ENCODE measurements at regions not wholly inside any gene's neighbourhood (a gene's known extent, or its start where the extent isn't known, plus 50 kb on each side); places are given as distances from the start of the nearest gene placed in this dataset.
A peak's percentile ranks its signal among the peaks of the same experiment; 100 is the strongest.

- Histone ChIP-seq H3K4me1 (peaks cover 41% of the 10 kb centered on the region), H3K36me3 (no peaks in the 10 kb centered on the region), H3K27me3 (no peaks in the 10 kb centered on the region), H3K27ac (no peak overlapping the region), H3K4me3 (no peak overlapping the region), H3K9me3 (replicated peaks) (no peaks in the 10 kb centered on the region)
- DNase-seq = peak; percentile 80 to 84
These were observed 65.0 kb downstream of the PITPNM2 start for GRCh38 chr12:123085730-123086487.

GRCh38 chr12:123085066-123085465 lies 65.8 kb downstream of the PITPNM2 start:
- DNase-seq = no peak
- no peaks in the 10 kb centered on the region for H3K9me3 ChIP-seq (replicated peaks)
- H3K4me1 ChIP-seq = peaks cover 40% of the 10 kb centered on the region
- no peaks in the 10 kb centered on the region for H3K36me3 ChIP-seq
- no peaks in the 10 kb centered on the region for H3K27me3 ChIP-seq
- H3K4me3 ChIP-seq = no peak overlapping the region
- H3K27ac ChIP-seq = no peak overlapping the region

GRCh38 chr12:123083661-123084571 lies 67.0 kb downstream of the PITPNM2 start:
- no peaks in the 10 kb centered on the region for H3K27me3 ChIP-seq
- no peak overlapping the region for H3K27ac ChIP-seq
- DNase-seq = no peak
- peaks cover 29% of the 10 kb centered on the region for H3K4me1 ChIP-seq
- H3K36me3 ChIP-seq = no peaks in the 10 kb centered on the region
- H3K9me3 ChIP-seq (replicated peaks) = no peaks in the 10 kb centered on the region
- H3K4me3 ChIP-seq = no peak overlapping the region

- no peak for DNase-seq
These were observed 70.3 kb downstream of the PITPNM2 start for GRCh38 chr12:123080634-123081033.

GRCh38 chr12:123078531-123079155 lies 72.2 kb downstream of the PITPNM2 start:
- Histone ChIP-seq H3K9me3 (replicated peaks) (no peaks in the 10 kb centered on the region), H3K36me3 (no peaks in the 10 kb centered on the region), H3K27me3 (no peaks in the 10 kb centered on the region), H3K4me1 (peaks cover 14% of the 10 kb centered on the region), H3K4me3 (no peak overlapping the region), H3K27ac (no peak overlapping the region)
- DNase-seq = no peak

More at GRCh38 chr12:123080634-123081033, 70.3 kb downstream of the PITPNM2 start:
- Histone ChIP-seq H3K4me3 (no peak overlapping the region), H3K9me3 (replicated peaks) (no peaks in the 10 kb centered on the region), H3K27me3 (no peaks in the 10 kb centered on the region), H3K27ac (no peak overlapping the region), H3K36me3 (no peaks in the 10 kb centered on the region), H3K4me1 (peaks cover 26% of the 10 kb centered on the region)

- no peak for DNase-seq
- H3K4me3 ChIP-seq = no peak overlapping the region
- H3K27ac ChIP-seq = no peak overlapping the region
- no peaks in the 10 kb centered on the region for H3K27me3 ChIP-seq
- H3K9me3 ChIP-seq (replicated peaks) = no peaks in the 10 kb centered on the region
- no peaks in the 10 kb centered on the region for H3K36me3 ChIP-seq
- H3K4me1 ChIP-seq = peaks cover 10% of the 10 kb centered on the region
These were observed 72.8 kb downstream of the PITPNM2 start for GRCh38 chr12:123078120-123078465.

GRCh38 chr12:123077298-123078119 lies 73.4 kb downstream of the PITPNM2 start:
- DNase-seq = no peak

GRCh38 chr12:123076604-123077297 lies 74.1 kb downstream of the PITPNM2 start:
- H3K4me1 ChIP-seq = peaks cover 10% of the 10 kb centered on the region
- no peaks in the 10 kb centered on the region for H3K9me3 ChIP-seq (replicated peaks)
- DNase-seq = no peak
- H3K27ac ChIP-seq = no peak overlapping the region
- H3K27me3 ChIP-seq = no peaks in the 10 kb centered on the region
- no peak overlapping the region for H3K4me3 ChIP-seq
- no peaks in the 10 kb centered on the region for H3K36me3 ChIP-seq

More at GRCh38 chr12:123077298-123078119, 73.4 kb downstream of the PITPNM2 start:
- Histone ChIP-seq H3K4me3 (no peak overlapping the region), H3K4me1 (peaks cover 10% of the 10 kb centered on the region), H3K9me3 (replicated peaks) (no peaks in the 10 kb centered on the region), H3K27ac (no peak overlapping the region), H3K36me3 (no peaks in the 10 kb centered on the region), H3K27me3 (no peaks in the 10 kb centered on the region)

- Histone ChIP-seq H3K9me3 (replicated peaks) (no peaks in the 10 kb centered on the region), H3K36me3 (no peaks in the 10 kb centered on the region), H3K4me3 (no peak overlapping the region), H3K4me1 (peaks cover 10% of the 10 kb centered on the region), H3K27me3 (no peaks in the 10 kb centered on the region), H3K27ac (no peak overlapping the region)
- DNase-seq = peak; percentile 56 to 59
These were observed 75.2 kb downstream of the PITPNM2 start for GRCh38 chr12:123075646-123076171.

- H3K4me3 ChIP-seq = no peak overlapping the region
- no peaks in the 10 kb centered on the region for H3K36me3 ChIP-seq
- peaks cover 10% of the 10 kb centered on the region for H3K4me1 ChIP-seq
- H3K27ac ChIP-seq = no peak overlapping the region
- no peaks in the 10 kb centered on the region for H3K27me3 ChIP-seq
- DNase-seq = no peak
- no peaks in the 10 kb centered on the region for H3K9me3 ChIP-seq (replicated peaks)
These were observed 75.7 kb downstream of the PITPNM2 start for GRCh38 chr12:123075087-123075645.

GRCh38 chr12:123073962-123074801 lies 76.7 kb downstream of the PITPNM2 start:
- Histone ChIP-seq H3K9me3 (replicated peaks) (no peaks in the 10 kb centered on the region), H3K27me3 (no peaks in the 10 kb centered on the region), H3K4me1 (peaks cover 10% of the 10 kb centered on the region), H3K27ac (no peak overlapping the region), H3K36me3 (no peaks in the 10 kb centered on the region), H3K4me3 (no peak overlapping the region)
- DNase-seq = no peak

- Histone ChIP-seq H3K4me3 (no peak overlapping the region), H3K27ac (no peak overlapping the region), H3K27me3 (no peaks in the 10 kb centered on the region), H3K9me3 (replicated peaks) (no peaks in the 10 kb centered on the region), H3K4me1 (peaks cover 10% of the 10 kb centered on the region), H3K36me3 (no peaks in the 10 kb centered on the region)
- no peak for DNase-seq
These were observed 77.6 kb downstream of the PITPNM2 start for GRCh38 chr12:123073292-123073691.

- Histone ChIP-seq H3K4me3 (no peak overlapping the region), H3K9me3 (replicated peaks) (no peaks in the 10 kb centered on the region), H3K4me1 (peaks cover 11% of the 10 kb centered on the region), H3K36me3 (no peaks in the 10 kb centered on the region), H3K27ac (no peak overlapping the region), H3K27me3 (no peaks in the 10 kb centered on the region)
- no peak for DNase-seq
These were observed 79.0 kb downstream of the PITPNM2 start for GRCh38 chr12:123071857-123072256.

Data from SJCRH30 (cell line).